HepG2 (cell line): ENCODE measurements at regions not wholly inside any gene's neighbourhood (a gene's known extent, or its start where the extent isn't known, plus 50 kb on each side); places are given as distances from the start of the nearest gene placed in this dataset.
"Not testable (repeated sequence)": the region's sequence is repeated elsewhere in the genome, so short reads cannot be mapped to it uniquely, and the experiment has no call there.

ENCODE experiments used
- ATAC-seq: fragments of 200-7000 bp; cut with Tn5 transposase; 3 replicates; pipeline ENCODE4 v1.9.1; 2020; ENCODE audit warnings: mild to moderate bottlenecking, moderate library complexity
- BruUV-seq: library from RNA; stranded (reverse); fragments of 400-500 nt; replicated peaks from 2 replicates; lab custom pipeline; 2021; lab: Mats Ljungman, UMichigan
- CTCF ChIA-PET: fragments of 300-600 bp; formaldehyde crosslinking; extraction: SDS; loops from one replicate; lab custom pipeline; 2021; ENCODE audit warnings: low total read pairs, inconsistent platforms, low intra/inter-chr PET ratio; lab: Yijun Ruan, JAX
- POLR2A ChIA-PET: fragments of 350-600 bp; sonication (Branson Sonifier 250); formaldehyde crosslinking; loops from one replicate; lab custom pipeline; 2020; ENCODE audit warnings: antibody characterized with exemption, inconsistent platforms; lab: Yijun Ruan, JAX
- DNase-seq: peaks from one replicate; pipeline ENCODE4 v3.0.0-alpha.2; 2015; ENCODE audit warnings: low spot score
- FAIRE-seq: peaks from 3 replicates; lab custom pipeline; 2011; peaks lifted over from hg19 to GRCh38; lab: Jason Lieb, UNC
- H2AFZ ChIP-seq: one replicate; pipeline ENCODE4 v1.6.1; 2011; ENCODE audit warnings: low read length, inconsistent platforms
- H3K27ac ChIP-seq: fragments of 300-600 bp; 3 replicates; pipeline ENCODE4 v1.8.0; 2011; ENCODE audit warnings: mixed run types, mild to moderate bottlenecking, mixed read lengths, low read length, inconsistent platforms; ENCODE audit not compliant: insufficient read depth; ENCODE audit errors: extremely low read length
- H3K27me3 ChIP-seq, 2 experiments: fragments of 200-600 bp in 1 of 2; 2 replicates in 1 of 2; 3 replicates in 1 of 2; pipeline versions ENCODE4 v1.6.0 to v1.8.0; 2011; ENCODE audit warnings: low read length in 2 of 2, mild to moderate bottlenecking in 2 of 2, moderate library complexity in 2 of 2, inconsistent platforms in 1 of 2; ENCODE audit not compliant: insufficient read depth in 2 of 2, control insufficient read depth in 1 of 2
- H3K36me3 ChIP-seq, 2 experiments: fragments of 200-600 bp in 1 of 2; replicated peaks in 1 of 2; 2 replicates in 1 of 2; 3 replicates in 1 of 2; pipeline versions ENCODE4 v1.5.1 to v1.8.0; 2011; ENCODE audit warnings: low read length in 2 of 2, inconsistent platforms in 1 of 2; ENCODE audit not compliant: insufficient read depth in 2 of 2, control insufficient read depth in 1 of 2
- H3K4me1 ChIP-seq: 2 replicates; pipeline ENCODE4 v1.5.1; 2012; ENCODE audit warnings: low read length, inconsistent platforms; ENCODE audit not compliant: insufficient read depth
- H3K4me2 ChIP-seq: 2 replicates; pipeline ENCODE4 v1.6.0; 2011; ENCODE audit warnings: low read depth, low read length, inconsistent platforms
- H3K4me3 ChIP-seq, 3 experiments: fragments of 200-600 bp in 1 of 3; sonication (generic), shearing (Covaris generic) in 1 of 3; replicated peaks in 1 of 3; 2 replicates each; pipeline ENCODE4 v1.5.1; 2011 to 2016; ENCODE audit warnings: low read length in 3 of 3, inconsistent platforms in 2 of 3, low read depth in 2 of 3, mild to moderate bottlenecking in 2 of 3, control low read depth in 1 of 3, mixed read lengths in 1 of 3; ENCODE audit not compliant: insufficient read depth in 1 of 3
- H3K79me2 ChIP-seq: one replicate; pipeline ENCODE4 v1.6.1; 2011; ENCODE audit warnings: low read length, inconsistent platforms; ENCODE audit not compliant: insufficient read depth
- H3K9ac ChIP-seq: 2 replicates; pipeline ENCODE4 v1.6.0; 2011; ENCODE audit warnings: mild to moderate bottlenecking, low read depth, low read length, inconsistent platforms; ENCODE audit not compliant: insufficient read depth
- H3K9me3 ChIP-seq: 2 replicates; pipeline ENCODE4 v1.5.1; 2012; ENCODE audit warnings: mild to moderate bottlenecking, low read length
- H4K20me1 ChIP-seq: 2 replicates; pipeline ENCODE4 v1.6.0; 2011; ENCODE audit warnings: inconsistent platforms, mild to moderate bottlenecking, low read length, moderate library complexity; ENCODE audit not compliant: insufficient read depth
- FOSL1 ChIP-seq: sonication (generic); formaldehyde crosslinking; IDR thresholded peaks from 2 replicates; pipeline ENCODE4 v1.9.0; 2021; ENCODE audit warnings: missing genetic modification reagents, borderline replicate concordance
- MAX ChIP-seq: IDR thresholded peaks from 2 replicates; pipeline ENCODE4 v1.6.1; 2012; ENCODE audit warnings: inconsistent platforms
- MTERF4 ChIP-seq: sonication (generic); formaldehyde crosslinking; IDR thresholded peaks from 2 replicates; pipeline ENCODE4 v1.8.0; 2023; ENCODE audit warnings: mild to moderate bottlenecking, missing genetic modification reagents
- MXI1 ChIP-seq: IDR thresholded peaks from 3 replicates; pipeline ENCODE4 v1.6.1; 2012; ENCODE audit warnings: low read depth, low read length, inconsistent platforms, borderline replicate concordance
- SRSF4 ChIP-seq: fragments of 200-400 bp; formaldehyde crosslinking; IDR thresholded peaks from one replicate; pipeline ENCODE4 v1.6.1; 2018; ENCODE audit warnings: mild to moderate bottlenecking, low read depth, low read length, moderate library complexity; ENCODE audit not compliant: poor library complexity, severe bottlenecking
- YEATS4 ChIP-seq: sonication (generic); formaldehyde crosslinking; IDR thresholded peaks from 2 replicates; pipeline ENCODE4 v1.4.0; 2020; ENCODE audit warnings: missing genetic modification reagents, borderline replicate concordance
- ZNF30 ChIP-seq: sonication (generic); formaldehyde crosslinking; IDR thresholded peaks from 2 replicates; pipeline ENCODE4 v1.5.0; 2020; ENCODE audit warnings: mild to moderate bottlenecking, missing genetic modification reagents
- WGBS: methylation state at CpG from one replicate; pipeline ENCODE4 v1.1.6; 2017; ENCODE audit warnings: low lambda C conversion rate; 5-methylcytosine and 5-hydroxymethylcytosine counted together
- in situ Hi-C: cut with HindIII; loops from 2 replicates; pipeline ENCODE4 v1.10.0; 2017; ENCODE audit warnings: low pct_unique_long_range_greater_than_20kb; ENCODE audit not compliant: extremely low pct_ligation_motif_present
- intact Hi-C: fragments of 100-400 bp; cut with micrococcal nuclease; formaldehyde crosslinking; loops from one replicate; pipeline ENCODE4 v1.10.0; 2022; ENCODE audit not compliant: unreplicated experiment

GRCh38 chr3:186440891-186441290, 78.9 kb upstream of the DGKG start:
- H3K27ac ChIP-seq = no peak overlapping the region
- DNase-seq = no peak
- no peaks in the 10 kb centered on the region; a peak in 1 of 5 replicates for H3K27me3 ChIP-seq
- TF ChIP-seq MAX = no peak
- TF ChIP-seq YEATS4 = no peak
- TF ChIP-seq, all 625 proteins: peak for 0
- H4K20me1 ChIP-seq = no peaks in the 10 kb centered on the region
- no peaks in the 10 kb centered on the region for H3K36me3 ChIP-seq
- 32% methylated on average over 3 of the region's 3 CpGs for WGBS
- ChIA-PET POLR2A (no interaction called here), CTCF (no interaction called here)
- H3K79me2 ChIP-seq = no peaks in the 10 kb centered on the region
- no peak overlapping the region for H3K4me2 ChIP-seq
- H3K4me3 ChIP-seq = no peak overlapping the region
- intact Hi-C loops (no loop called here), in situ Hi-C loops (no loop called here)
- no peak overlapping the region for H2AFZ ChIP-seq
- no TSS peak for BruUV-seq
- H3K9ac ChIP-seq = no peak overlapping the region
- H3K9me3 ChIP-seq = no peaks in the 10 kb centered on the region
- ATAC-seq = no peak
- H3K4me1 ChIP-seq = no peaks in the 10 kb centered on the region
- FAIRE-seq = no peak

GRCh38 chr3:186439725-186440124, 77.7 kb upstream of the DGKG start:
- in situ Hi-C loops = no loop called here
- DNase-seq (no peak), FAIRE-seq (no peak), ATAC-seq (no peak)
- H3K4me2 ChIP-seq = no peak overlapping the region
- H3K4me1 ChIP-seq = no peaks in the 10 kb centered on the region
- H3K27ac ChIP-seq = no peak overlapping the region
- no peak overlapping the region for H3K4me3 ChIP-seq
- intact Hi-C loops = no loop called here
- H4K20me1 ChIP-seq = no peaks in the 10 kb centered on the region
- no peak for TF ChIP-seq SRSF4
- no peak for TF ChIP-seq ZNF30 (CRISPR knock-in tag)
- TF ChIP-seq MXI1 = no peak
- no peak for TF ChIP-seq FOSL1
- TF ChIP-seq MTERF4 (CRISPR knock-in tag) = no peak
- 32% methylated on average over 6 of the region's 6 CpGs for WGBS
- CTCF ChIA-PET = no interaction called here
- POLR2A ChIA-PET = no interaction called here
- no peaks in the 10 kb centered on the region for H3K79me2 ChIP-seq
- H2AFZ ChIP-seq = no peak overlapping the region
- no peaks in the 10 kb centered on the region; a peak in 1 of 5 replicates for H3K27me3 ChIP-seq
- H3K36me3 ChIP-seq = no peaks in the 10 kb centered on the region
- BruUV-seq = no TSS peak
- H3K9me3 ChIP-seq = no peaks in the 10 kb centered on the region
- H3K9ac ChIP-seq = no peak overlapping the region

GRCh38 chr3:186435332-186435731, 73.3 kb upstream of the DGKG start:
- POLR2A ChIA-PET, H3K79me2 ChIP-seq, DNase-seq, H3K36me3 ChIP-seq, CTCF ChIA-PET, H3K4me1 ChIP-seq, H3K27ac ChIP-seq, H3K4me2 ChIP-seq, H3K27me3 ChIP-seq, H3K9me3 ChIP-seq, BruUV-seq, H3K4me3 ChIP-seq, FAIRE-seq, H2AFZ ChIP-seq, in situ Hi-C loops, H4K20me1 ChIP-seq, ATAC-seq, intact Hi-C loops, H3K9ac ChIP-seq: not testable (repeated sequence)
- 77% methylated on average over 8 of the region's 30 CpGs for WGBS
